ENCODE measurements at regions not wholly inside any gene's neighbourhood (a gene's known extent, or its start where the extent isn't known, plus 50 kb on each side); places are given as distances from the start of the nearest gene placed in this dataset.

- Histone ChIP-seq H3K4me3 (replicated peaks in 1 of 4; ENCODE audit: control extremely low read depth in 1 of 4, insufficient read depth in 1 of 4, low read depth in 3 of 4, low read length in 4 of 4) (no peak overlapping the region), H3K27me3 (ENCODE audit: control insufficient read depth, insufficient read depth, low read length) (no peaks in the 10 kb centered on the region), H4K20me1 (ENCODE audit: control insufficient read depth, extremely low read depth, insufficient read depth, low read length) (no peaks in the 10 kb centered on the region), H3K36me3 (ENCODE audit: control insufficient read depth, insufficient read depth, low read length) (no peaks in the 10 kb centered on the region), H3K9ac (ENCODE audit: insufficient read depth, low read length) (no peak overlapping the region), H3K4me1 (ENCODE audit: control insufficient read depth, extremely low read depth, insufficient read depth, low read length) (no peaks in the 10 kb centered on the region), H3K27ac (ENCODE audit: insufficient read depth, low read length) (no peak overlapping the region), H3K4me2 (ENCODE audit: extremely low read depth, insufficient read depth, low read length) (no peak overlapping the region), H3K79me2 (ENCODE audit: control insufficient read depth, insufficient read depth, low read length) (no peaks in the 10 kb centered on the region), H2AFZ (ENCODE audit: low read length) (no peak overlapping the region), H3K9me3 (ENCODE audit: control insufficient read depth, insufficient read depth, low read depth, low read length) (no peaks in the 10 kb centered on the region)
- DNase-seq (ENCODE audit: low read depth in 2 of 2) = no peak
- TF ChIP-seq, protein P1, sequence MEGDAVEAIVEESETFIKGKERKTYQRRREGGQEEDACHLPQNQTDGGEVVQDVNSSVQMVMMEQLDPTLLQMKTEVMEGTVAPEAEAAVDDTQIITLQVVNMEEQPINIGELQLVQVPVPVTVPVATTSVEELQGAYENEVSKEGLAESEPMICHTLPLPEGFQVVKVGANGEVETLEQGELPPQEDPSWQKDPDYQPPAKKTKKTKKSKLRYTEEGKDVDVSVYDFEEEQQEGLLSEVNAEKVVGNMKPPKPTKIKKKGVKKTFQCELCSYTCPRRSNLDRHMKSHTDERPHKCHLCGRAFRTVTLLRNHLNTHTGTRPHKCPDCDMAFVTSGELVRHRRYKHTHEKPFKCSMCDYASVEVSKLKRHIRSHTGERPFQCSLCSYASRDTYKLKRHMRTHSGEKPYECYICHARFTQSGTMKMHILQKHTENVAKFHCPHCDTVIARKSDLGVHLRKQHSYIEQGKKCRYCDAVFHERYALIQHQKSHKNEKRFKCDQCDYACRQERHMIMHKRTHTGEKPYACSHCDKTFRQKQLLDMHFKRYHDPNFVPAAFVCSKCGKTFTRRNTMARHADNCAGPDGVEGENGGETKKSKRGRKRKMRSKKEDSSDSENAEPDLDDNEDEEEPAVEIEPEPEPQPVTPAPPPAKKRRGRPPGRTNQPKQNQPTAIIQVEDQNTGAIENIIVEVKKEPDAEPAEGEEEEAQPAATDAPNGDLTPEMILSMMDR (conservative IDR thresholded peaks at IDR 0.05 in 1 of 2, IDR thresholded peaks at IDR 0.05 in 1 of 2; ENCODE audit: low read depth in 1 of 2, low read length in 2 of 2) = no peak
- TF ChIP-seq EZH2 (IDR thresholded peaks at IDR 0.05; ENCODE audit: low read length, missing control alignments) = no peak
These were observed 264.0 kb downstream of the SKAP2 start for GRCh38 chr7:26600411-26600810.

DNA sequence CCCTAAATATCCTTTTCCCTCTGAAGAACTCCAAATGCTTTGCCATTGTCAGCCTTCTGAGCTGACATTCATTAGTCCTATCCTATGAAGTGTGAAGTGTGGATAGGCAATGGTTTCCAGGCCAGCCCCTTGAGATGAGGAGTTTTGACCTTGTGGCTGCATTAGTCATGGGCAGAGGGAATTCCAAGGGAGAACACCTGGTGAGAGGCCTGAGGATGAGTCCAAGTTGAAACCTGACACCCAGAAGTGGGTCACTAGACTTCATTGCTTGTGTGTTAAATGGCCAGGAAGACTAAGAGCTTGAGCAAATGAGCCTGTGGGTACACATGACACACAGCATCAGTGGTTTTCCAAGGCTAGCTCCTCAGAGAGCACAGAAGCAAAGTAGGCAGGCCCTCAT is 260.8 kb downstream of the SKAP2 start:
- TF ChIP-seq, protein P1 (conservative IDR thresholded peaks at IDR 0.05 in 1 of 2, IDR thresholded peaks at IDR 0.05 in 1 of 2; ENCODE audit: low read depth in 1 of 2, low read length in 2 of 2) = no peak
- TF ChIP-seq EZH2 (IDR thresholded peaks at IDR 0.05; ENCODE audit: low read length, missing control alignments) = no peak
- Histone ChIP-seq H3K27me3 (ENCODE audit: control insufficient read depth, insufficient read depth, low read length) (no peaks in the 10 kb centered on the region), H3K4me2 (ENCODE audit: extremely low read depth, insufficient read depth, low read length) (no peak overlapping the region), H3K36me3 (ENCODE audit: control insufficient read depth, insufficient read depth, low read length) (no peaks in the 10 kb centered on the region), H2AFZ (ENCODE audit: low read length) (no peak overlapping the region), H4K20me1 (ENCODE audit: control insufficient read depth, extremely low read depth, insufficient read depth, low read length) (no peaks in the 10 kb centered on the region), H3K27ac (ENCODE audit: insufficient read depth, low read length) (no peak overlapping the region), H3K9me3 (ENCODE audit: control insufficient read depth, insufficient read depth, low read depth, low read length) (no peaks in the 10 kb centered on the region), H3K4me1 (ENCODE audit: control insufficient read depth, extremely low read depth, insufficient read depth, low read length) (no peaks in the 10 kb centered on the region), H3K4me3 (replicated peaks in 1 of 4; ENCODE audit: control extremely low read depth in 1 of 4, insufficient read depth in 1 of 4, low read depth in 3 of 4, low read length in 4 of 4) (no peak overlapping the region), H3K9ac (ENCODE audit: insufficient read depth, low read length) (no peak overlapping the region), H3K79me2 (ENCODE audit: control insufficient read depth, insufficient read depth, low read length) (no peaks in the 10 kb centered on the region)
- peak in 1 of 2 donors; percentile 16 for DNase-seq (ENCODE audit: low read depth in 2 of 2)

GRCh38 chr7:26608402-26608801 is 256.0 kb downstream of the SKAP2 start:
- H3K9me3 ChIP-seq (ENCODE audit: control insufficient read depth, insufficient read depth, low read depth, low read length) = no peaks in the 10 kb centered on the region
- H3K79me2 ChIP-seq (ENCODE audit: control insufficient read depth, insufficient read depth, low read length) = no peaks in the 10 kb centered on the region
- no peaks in the 10 kb centered on the region for H4K20me1 ChIP-seq (ENCODE audit: control insufficient read depth, extremely low read depth, insufficient read depth, low read length)
- no peak overlapping the region for H2AFZ ChIP-seq (ENCODE audit: low read length)
- no peak overlapping the region for H3K27ac ChIP-seq (ENCODE audit: insufficient read depth, low read length)
- H3K4me3 ChIP-seq (replicated peaks in 1 of 4; ENCODE audit: control extremely low read depth in 1 of 4, insufficient read depth in 1 of 4, low read depth in 3 of 4, low read length in 4 of 4) = no peak overlapping the region
- TF ChIP-seq, protein P1 (conservative IDR thresholded peaks at IDR 0.05 in 1 of 2, IDR thresholded peaks at IDR 0.05 in 1 of 2; ENCODE audit: low read depth in 1 of 2, low read length in 2 of 2) = no peak
- TF ChIP-seq EZH2 (IDR thresholded peaks at IDR 0.05; ENCODE audit: low read length, missing control alignments) = no peak
- no peaks in the 10 kb centered on the region for H3K36me3 ChIP-seq (ENCODE audit: control insufficient read depth, insufficient read depth, low read length)
- H3K27me3 ChIP-seq (ENCODE audit: control insufficient read depth, insufficient read depth, low read length) = no peaks in the 10 kb centered on the region
- no peak overlapping the region for H3K9ac ChIP-seq (ENCODE audit: insufficient read depth, low read length)
- H3K4me2 ChIP-seq (ENCODE audit: extremely low read depth, insufficient read depth, low read length) = no peak overlapping the region
- DNase-seq (ENCODE audit: low read depth in 2 of 2) = no peak
- no peaks in the 10 kb centered on the region for H3K4me1 ChIP-seq (ENCODE audit: control insufficient read depth, extremely low read depth, insufficient read depth, low read length)
